NCI-H526 (cell line): ENCODE measurements at regions not wholly inside any gene's neighbourhood (a gene's known extent, or its start where the extent isn't known, plus 50 kb on each side); places are given as distances from the start of the nearest gene placed in this dataset.

Source experiments
- DNase-seq, 2 experiments: peaks; one replicate each; lab custom pipeline; 2025; lab: John Stamatoyannopoulos, UW

DNA sequence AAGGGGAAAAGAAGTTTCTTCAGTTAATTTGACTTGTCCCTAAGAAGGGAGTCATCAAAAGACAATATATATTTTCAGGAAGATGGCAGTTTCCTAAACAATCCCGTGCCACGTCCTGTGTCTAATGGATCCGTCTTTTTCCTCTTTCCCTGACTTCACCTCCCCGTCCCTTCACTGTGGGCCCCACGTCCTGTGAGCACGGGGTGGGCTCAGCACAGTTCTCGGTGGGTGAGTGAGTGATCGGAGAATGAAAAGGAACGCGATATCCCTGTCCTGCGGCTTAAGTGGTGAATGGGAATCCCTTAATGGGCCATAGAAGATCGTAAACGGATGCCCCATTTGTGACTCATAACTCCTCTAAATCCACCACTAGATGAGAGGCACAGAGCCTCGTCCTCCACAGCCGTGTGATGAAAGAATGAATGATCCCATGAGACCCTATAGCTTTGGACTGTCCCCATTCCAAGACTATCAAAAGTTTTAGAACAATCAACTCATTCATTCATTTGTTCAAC lies 63.5 kb upstream of the PITRM1 start:
- no peak for DNase-seq

DNA sequence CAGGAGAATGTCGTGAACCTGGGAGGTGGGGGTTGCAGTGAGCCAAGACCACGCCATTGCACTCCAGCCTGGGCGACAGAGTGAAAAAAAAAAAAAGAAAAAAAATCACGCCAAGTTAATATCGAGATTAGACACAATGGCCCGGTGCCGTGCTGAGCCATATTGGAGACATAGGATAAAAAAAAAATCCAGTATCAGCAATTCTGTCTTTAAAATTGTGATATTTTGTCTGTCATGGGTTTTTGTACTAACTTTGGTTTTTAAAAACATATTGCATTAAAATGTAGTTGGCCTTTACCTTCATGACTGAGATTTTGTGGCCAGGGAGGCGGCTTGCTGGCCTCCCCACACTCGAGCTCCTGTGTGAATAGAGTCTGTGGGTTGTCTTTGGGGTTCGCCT lies 62.8 kb upstream of the PITRM1 start:
- DNase-seq = no peak

GRCh38 chr10:3233486-3233990 lies 61.0 kb upstream of the PITRM1 start:
- DNase-seq = no peak

GRCh38 chr10:3231951-3232730 lies 59.6 kb upstream of the PITRM1 start:
- no peak for DNase-seq

- no peak for DNase-seq
Measured at GRCh38 chr10:3229815-3230214, 57.2 kb upstream of the PITRM1 start.

DNA sequence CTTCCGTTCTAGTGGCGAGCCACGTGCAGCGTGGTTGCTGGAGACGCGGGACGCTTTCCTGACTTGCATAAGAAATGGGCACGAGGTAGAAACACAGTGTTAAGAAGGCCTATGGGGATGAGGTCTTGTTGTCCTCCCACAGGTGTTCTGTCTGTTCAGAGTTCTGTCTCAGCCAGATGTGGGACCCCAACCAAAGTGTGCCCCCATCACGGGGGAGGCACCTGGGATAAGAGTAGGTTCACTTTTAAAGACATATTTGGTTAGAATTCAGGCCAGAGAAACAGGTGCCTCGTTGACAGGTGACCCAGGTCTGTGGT lies 56.0 kb upstream of the PITRM1 start:
- DNase-seq = no peak

DNA sequence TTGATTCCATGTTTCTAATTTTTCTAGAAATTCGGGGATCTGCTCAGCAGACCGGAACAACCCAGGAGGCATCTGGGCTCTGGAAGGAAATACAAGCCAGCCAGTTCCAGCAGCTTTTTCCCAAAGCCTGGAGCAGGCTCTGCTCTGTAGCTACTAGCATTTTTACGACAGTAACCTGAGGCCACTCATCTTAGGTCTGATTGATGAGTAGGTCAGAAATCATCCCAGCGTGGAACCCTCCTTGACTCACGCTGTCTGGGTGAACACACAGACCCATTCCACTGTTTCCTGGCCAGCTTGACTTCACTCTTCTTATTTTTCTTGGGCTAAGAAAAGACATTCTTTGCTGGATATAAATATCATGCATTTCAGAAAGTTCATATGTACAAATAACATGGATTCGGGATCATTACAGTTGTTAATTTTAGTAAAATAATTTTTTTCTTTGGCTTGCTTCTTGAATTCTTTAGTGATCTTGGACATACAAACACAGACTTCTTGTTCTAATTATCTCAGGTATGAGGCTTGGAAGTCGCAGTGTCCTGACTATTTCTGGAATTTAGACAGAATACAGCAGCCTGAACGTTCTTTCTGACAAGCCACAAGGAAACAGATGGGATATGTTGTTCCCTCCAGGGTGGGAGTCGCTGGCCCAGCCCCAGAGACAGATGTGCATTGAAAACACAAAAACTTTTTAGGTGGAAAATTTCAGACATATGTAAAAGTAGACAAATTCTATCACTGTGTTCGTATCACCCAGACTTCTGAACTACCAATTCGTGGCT lies 54.6 kb upstream of the PITRM1 start:
- DNase-seq = peak in 1 of 2 experiments; percentile 30

DNA sequence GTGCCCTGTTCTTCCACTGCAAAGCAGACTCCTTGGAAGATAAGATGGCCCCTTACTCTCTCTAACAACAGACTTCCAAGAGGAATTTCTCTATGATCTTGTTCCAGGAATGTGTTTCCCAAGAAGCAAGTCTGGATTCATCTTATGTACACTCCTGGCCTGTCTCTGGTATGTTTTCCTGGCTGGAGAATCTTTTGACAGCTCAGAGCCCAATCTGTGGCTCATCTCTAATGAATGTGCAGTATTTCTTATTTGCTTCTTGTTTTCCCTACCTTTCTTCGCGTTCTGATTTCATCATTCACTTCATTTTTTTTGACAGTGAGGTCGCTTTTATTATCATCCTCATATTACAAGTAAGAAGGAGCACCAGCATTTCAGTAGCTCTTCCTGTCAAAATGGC lies 53.0 kb upstream of the PITRM1 start:
- no peak for DNase-seq

- DNase-seq = no peak
Measured at GRCh38 chr10:3224241-3224640, 51.7 kb upstream of the PITRM1 start.

DNA sequence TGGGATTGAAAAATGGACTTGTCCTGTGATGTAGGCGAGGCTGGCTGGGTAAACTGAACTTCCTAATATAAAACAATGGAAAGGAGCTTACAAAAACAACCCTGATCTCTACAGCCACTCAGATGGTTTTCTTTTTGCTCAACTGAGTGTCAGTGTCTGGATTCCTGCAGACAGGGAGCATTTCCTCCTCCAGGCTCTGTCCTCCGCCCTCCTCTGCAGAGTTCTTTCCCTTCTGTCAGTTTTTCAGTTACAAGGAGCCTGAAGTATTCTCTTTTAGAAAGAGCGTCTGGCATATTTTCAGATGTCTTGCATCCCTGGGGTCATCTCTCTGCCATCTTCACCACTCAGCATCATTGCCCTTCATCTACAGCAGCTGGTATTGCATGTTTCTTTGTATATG lies 50.0 kb upstream of the PITRM1 start:
- no peak for DNase-seq
